Left lung (tissue), 4 donors: ENCODE measurements at regions not wholly inside any gene's neighbourhood (a gene's known extent, or its start where the extent isn't known, plus 50 kb on each side); places are given as distances from the start of the nearest gene placed in this dataset.

Experiments used
- ATAC-seq: fragments of 200-7000 bp; cut with Tn5 transposase; one replicate; pipeline ENCODE4 v1.9.1; 2020; ENCODE audit warnings: moderate library complexity
- DNase-seq, 4 donors: peaks; one replicate each; pipeline ENCODE4 v3.0.0-alpha.2; 2013 to 2020
- H3K27ac ChIP-seq, 2 donors: fragments of 200-600 bp; sonication (generic) in 1 of 2; one replicate each; pipeline versions ENCODE4 v1.5.0 to v1.8.0; 2020 to 2021
- H3K27me3 ChIP-seq, 2 donors: fragments of 200-600 bp; sonication (generic) in 1 of 2; one replicate each; pipeline versions ENCODE4 v1.5.0 to v1.8.0; 2020 to 2021
- H3K36me3 ChIP-seq, 2 donors: fragments of 200-600 bp; sonication (generic) in 1 of 2; one replicate each; pipeline versions ENCODE4 v1.5.0 to v1.8.0; 2020 to 2021
- H3K4me1 ChIP-seq, 2 donors: fragments of 200-600 bp; one replicate each; pipeline ENCODE4 v1.8.0; 2021
- H3K4me3 ChIP-seq, 2 donors: fragments of 200-600 bp; sonication (generic) in 1 of 2; one replicate each; pipeline versions ENCODE4 v1.5.0 to v1.8.0; 2020 to 2021; ENCODE audit warnings: mild to moderate bottlenecking in 1 of 2
- H3K9me3 ChIP-seq, 2 donors: fragments of 200-600 bp; sonication (generic) in 1 of 2; one replicate each; pipeline versions ENCODE4 v1.5.0 to v1.8.0; 2020 to 2021
- CTCF ChIP-seq, 2 donors: fragments of 200-600 bp; sonication (generic) in 1 of 2; IDR thresholded peaks; one replicate each; pipeline versions ENCODE4 v1.5.0 to v1.8.0; 2021; ENCODE audit warnings: antibody characterized with exemption in 2 of 2
- intact Hi-C, 2 donors: fragments of 100-400 bp; cut with DNase I; formaldehyde crosslinking; loops; one replicate each; pipeline versions ENCODE4 v1.11.2 to v1.14.2; 2022
- donor health status: DM: no; HTN: yes; CAD: no.
- donor health status: DM: no; HTN: no; CAD: no.

DNA sequence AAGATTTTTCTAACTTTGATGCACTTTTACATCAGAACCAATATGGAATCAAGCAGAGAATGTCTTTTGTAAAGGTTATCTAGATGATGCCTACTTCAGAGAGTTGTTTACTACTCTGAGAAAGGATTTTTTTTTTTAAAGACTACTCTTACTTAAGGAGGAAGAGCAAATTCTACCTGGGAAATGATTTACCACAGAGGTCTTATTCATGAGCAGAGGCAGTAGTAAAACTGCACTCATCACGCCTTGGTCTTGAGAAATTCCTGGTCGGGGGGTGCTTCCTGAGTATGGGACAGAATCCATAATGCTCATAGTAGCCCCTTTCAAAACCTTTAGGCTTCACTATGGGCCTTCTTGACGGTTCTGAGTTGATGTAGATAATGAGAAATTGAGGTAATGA is 241.8 kb upstream of the PREP start:
- Histone ChIP-seq H3K27me3 (no peaks in the 10 kb centered on the region), H3K4me3 (no peak overlapping the region), H3K9me3 (no peaks in the 10 kb centered on the region), H3K27ac (no peak overlapping the region), H3K36me3 (no peaks in the 10 kb centered on the region), H3K4me1 (no peaks in the 10 kb centered on the region)
- intact Hi-C loops, result no loop called here
- DNase-seq (no peak), ATAC-seq (no peak)
- TF ChIP-seq CTCF (IDR thresholded peaks at IDR 0.05), result no peak

DNA sequence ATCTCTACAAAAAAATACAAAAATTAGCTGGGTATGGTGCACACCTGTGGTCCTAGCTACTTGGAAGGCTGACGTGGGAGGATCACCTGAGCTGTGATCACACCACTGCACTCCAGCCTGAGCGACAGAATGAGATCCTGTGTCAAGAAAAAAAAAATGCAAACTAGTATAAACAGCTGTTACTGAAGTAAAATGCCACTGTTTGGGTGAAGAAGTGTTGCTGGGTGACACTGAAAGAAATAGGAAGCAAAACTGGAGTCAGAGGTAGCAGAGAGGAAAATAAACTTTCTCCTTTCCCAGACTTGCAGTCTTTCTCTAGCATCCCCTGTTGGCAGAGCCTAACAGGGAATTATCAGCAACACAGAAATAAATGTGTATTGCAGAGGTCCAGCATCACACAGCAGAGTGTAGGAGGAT is 241.2 kb upstream of the PREP start:
- Histone ChIP-seq H3K27ac (no peak overlapping the region), H3K36me3 (no peaks in the 10 kb centered on the region)

DNA sequence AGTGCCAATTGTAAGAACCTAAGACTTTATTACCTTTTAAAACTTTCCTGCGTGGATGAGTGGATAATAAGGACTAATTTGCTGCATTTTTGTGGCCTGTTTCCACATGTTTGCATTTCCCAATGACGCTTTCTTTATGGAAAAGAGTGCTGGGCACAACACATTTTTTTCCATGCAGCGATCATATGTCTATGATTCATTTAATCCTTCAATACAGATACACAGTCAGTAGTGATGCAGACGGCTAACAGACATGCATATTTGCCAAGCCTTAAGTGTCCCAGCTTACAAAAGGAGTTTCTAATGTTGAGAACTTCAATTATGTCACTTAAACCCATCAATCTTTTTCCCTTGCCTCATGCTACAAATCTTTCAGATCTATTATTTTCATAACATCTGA is 239.8 kb upstream of the PREP start:
- Histone ChIP-seq H3K4me3 (no peak overlapping the region), H3K36me3 (no peaks in the 10 kb centered on the region), H3K27me3 (no peaks in the 10 kb centered on the region), H3K9me3 (no peaks in the 10 kb centered on the region), H3K4me1 (no peaks in the 10 kb centered on the region), H3K27ac (no peak overlapping the region)
- no peak for TF ChIP-seq CTCF (IDR thresholded peaks at IDR 0.05)
- intact Hi-C loops, result no loop called here
- ATAC-seq (no peak), DNase-seq (no peak)

More for the DNA sequence above, 241.2 kb upstream of the PREP start:
- ATAC-seq, result no peak
- no peak for DNase-seq
- intact Hi-C loops, result no loop called here
- Histone ChIP-seq H3K4me1 (no peaks in the 10 kb centered on the region), H3K9me3 (no peaks in the 10 kb centered on the region), H3K4me3 (no peak overlapping the region), H3K27me3 (no peaks in the 10 kb centered on the region)
- no peak for TF ChIP-seq CTCF (IDR thresholded peaks at IDR 0.05)

- no peak for ATAC-seq
- H3K27me3 ChIP-seq, result no peaks in the 10 kb centered on the region
- intact Hi-C loops, result no loop called here
- H3K9me3 ChIP-seq, result no peaks in the 10 kb centered on the region
- no peaks in the 10 kb centered on the region for H3K36me3 ChIP-seq
- H3K4me1 ChIP-seq, result no peaks in the 10 kb centered on the region
- DNase-seq, result no peak
- no peak overlapping the region for H3K27ac ChIP-seq
- H3K4me3 ChIP-seq, result no peak overlapping the region
- no peak for TF ChIP-seq CTCF (IDR thresholded peaks at IDR 0.05)
Measured at GRCh38 chr6:105641504-105641903, 238.6 kb upstream of the PREP start.

DNA sequence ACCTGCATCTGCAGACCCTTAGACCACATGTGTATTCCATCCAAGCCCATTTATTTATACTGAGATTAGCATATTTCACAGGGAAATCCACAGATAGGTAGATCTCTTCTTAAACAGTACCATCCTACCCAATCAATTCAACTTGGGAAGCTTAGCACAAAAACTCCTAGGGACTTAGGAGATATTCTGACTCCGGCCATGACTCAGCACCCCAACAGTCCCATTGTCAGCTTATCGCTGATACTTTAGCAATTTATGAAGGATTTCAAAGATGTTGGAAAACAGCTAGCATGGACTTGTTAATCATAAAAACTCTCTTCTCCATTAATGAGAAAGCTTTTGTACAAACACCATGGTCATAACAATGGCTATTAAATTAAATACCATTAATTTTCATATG is 236.2 kb upstream of the PREP start:
- Histone ChIP-seq H3K27ac (no peak overlapping the region), H3K9me3 (no peaks in the 10 kb centered on the region), H3K4me3 (no peak overlapping the region), H3K27me3 (no peaks in the 10 kb centered on the region), H3K36me3 (no peaks in the 10 kb centered on the region), H3K4me1 (no peaks in the 10 kb centered on the region)
- no peak for TF ChIP-seq CTCF (IDR thresholded peaks at IDR 0.05)
- intact Hi-C loops, result no loop called here
- DNase-seq, result no peak
- ATAC-seq, result no peak
